ENCODE measurements at regions not wholly inside any gene's neighbourhood (a gene's known extent, or its start where the extent isn't known, plus 50 kb on each side); places are given as distances from the start of the nearest gene placed in this dataset.

- no peak for DNase-seq (ENCODE audit: low read depth)
- no peak overlapping the region for H3K4me3 ChIP-seq (ENCODE audit: low read length)
- TF ChIP-seq CTCF (conservative IDR thresholded peaks at IDR 0.05; ENCODE audit: low read depth, low read length): no peak
These were observed 96.5 kb upstream of the ADRA1B start for GRCh38 chr5:159819591-159820411.

- TF ChIP-seq CTCF (conservative IDR thresholded peaks at IDR 0.05; ENCODE audit: low read depth, low read length): no peak
- no peak for DNase-seq (ENCODE audit: low read depth)
- no peak overlapping the region for H3K4me3 ChIP-seq (ENCODE audit: low read length)
These were observed 95.6 kb upstream of the ADRA1B start for GRCh38 chr5:159820692-159821091.

GRCh38 chr5:159821461-159821940, 94.8 kb upstream of the ADRA1B start:
- no peak overlapping the region for H3K4me3 ChIP-seq (ENCODE audit: low read length)
- no peak for DNase-seq (ENCODE audit: low read depth)
- TF ChIP-seq CTCF (conservative IDR thresholded peaks at IDR 0.05; ENCODE audit: low read depth, low read length): no peak

- no peak for TF ChIP-seq CTCF (conservative IDR thresholded peaks at IDR 0.05; ENCODE audit: low read depth, low read length)
- DNase-seq (ENCODE audit: low read depth): no peak
- H3K4me3 ChIP-seq (ENCODE audit: low read length): no peak overlapping the region
These were observed 91.8 kb upstream of the ADRA1B start for GRCh38 chr5:159824188-159825161.

GRCh38 chr5:159825551-159826051, 90.7 kb upstream of the ADRA1B start:
- no peak overlapping the region for H3K4me3 ChIP-seq (ENCODE audit: low read length)
- no peak for TF ChIP-seq CTCF (conservative IDR thresholded peaks at IDR 0.05; ENCODE audit: low read depth, low read length)
- no peak for DNase-seq (ENCODE audit: low read depth)

- H3K4me3 ChIP-seq (ENCODE audit: low read length): no peak overlapping the region
- TF ChIP-seq CTCF (conservative IDR thresholded peaks at IDR 0.05; ENCODE audit: low read depth, low read length): no peak
- peak; percentile 62 for DNase-seq (ENCODE audit: low read depth)
These were observed 89.7 kb upstream of the ADRA1B start for GRCh38 chr5:159826351-159827214.

Data from retinal pigment epithelial cell (primary cell).